Cardiac fibroblast (primary cell): ENCODE measurements at regions not wholly inside any gene's neighbourhood (a gene's known extent, or its start where the extent isn't known, plus 50 kb on each side); places are given as distances from the start of the nearest gene placed in this dataset.

ENCODE experiments used
- DNase-seq, 2 donors: peaks; one replicate each; pipeline versions ENCODE4 v3.0.0 to v3.0.0-alpha.2; 2010; ENCODE audit warnings: low read depth in 2 of 2
- H3K4me3 ChIP-seq, 2 donors: replicated peaks in 1 of 2; 1 replicate in 1 of 2; 2 replicates in 1 of 2; pipeline ENCODE4 v1.5.1; 2011; ENCODE audit warnings: low read depth in 2 of 2, low read length in 2 of 2, mild to moderate bottlenecking in 2 of 2, moderate library complexity in 1 of 2
- CTCF ChIP-seq: IDR thresholded peaks from one replicate; pipeline ENCODE4 v1.5.1; 2011; ENCODE audit warnings: low read depth, mild to moderate bottlenecking, low read length, inconsistent platforms

DNA sequence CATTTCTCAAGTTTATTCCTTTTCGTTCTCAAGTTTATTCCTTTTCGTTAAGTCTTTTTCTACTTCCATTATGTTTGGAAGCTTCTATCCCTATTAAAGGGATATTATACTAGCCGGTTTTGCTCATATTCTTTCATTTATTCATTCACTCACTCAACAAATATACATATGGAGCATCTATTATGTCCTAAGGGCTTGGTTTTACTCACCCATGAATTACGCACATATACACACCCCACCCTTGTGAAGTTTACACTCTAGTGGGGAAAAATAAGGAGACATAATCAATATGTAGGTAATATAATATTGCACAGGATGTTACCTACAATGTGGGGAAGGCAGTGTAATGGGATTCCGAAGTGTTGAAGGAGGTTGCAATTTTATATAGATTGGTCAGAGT, 90.5 kb downstream of the ACTL7B start:
- no peak for TF ChIP-seq CTCF
- no peak for DNase-seq
- H3K4me3 ChIP-seq: no peak overlapping the region

GRCh38 chr9:108762348-108763055, 93.3 kb downstream of the ACTL7B start:
- no peak overlapping the region for H3K4me3 ChIP-seq
- DNase-seq: no peak
- TF ChIP-seq CTCF: no peak

DNA sequence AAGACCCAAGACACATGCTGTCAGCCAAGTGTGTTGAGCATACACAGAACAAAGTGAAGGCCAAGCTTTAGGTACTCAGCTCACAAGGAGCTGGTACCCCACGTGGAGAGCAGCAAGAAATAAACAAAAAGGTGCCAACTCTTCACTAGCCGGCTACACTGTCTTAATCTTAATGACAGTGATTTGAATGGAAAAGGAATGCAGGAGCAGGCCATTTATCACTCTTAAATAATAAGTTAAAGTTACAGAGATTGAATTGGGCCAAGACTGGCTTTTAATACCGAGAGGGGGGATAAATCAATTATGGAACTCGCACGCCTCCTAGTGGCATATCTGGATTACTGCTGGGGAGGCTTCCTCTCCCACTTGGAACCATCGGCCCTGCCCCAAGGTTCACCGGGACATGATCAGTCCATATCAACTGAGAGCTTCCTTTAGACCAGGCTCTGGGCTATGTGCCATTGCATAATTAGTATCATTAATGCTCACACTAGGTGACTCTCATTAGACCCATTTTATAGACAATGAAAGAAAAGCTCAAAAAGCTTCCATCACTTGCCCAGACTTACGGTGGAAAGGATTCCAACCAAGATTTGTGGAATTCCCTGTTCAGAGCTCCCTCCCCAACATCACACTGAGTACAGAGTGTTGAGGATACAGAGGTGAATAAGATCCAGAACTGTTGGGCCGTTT, 94.0 kb downstream of the ACTL7B start:
- peak; percentile 78 for TF ChIP-seq CTCF
- peak; percentile 68 to 69 for DNase-seq
- no peak overlapping the region for H3K4me3 ChIP-seq

- no peak for TF ChIP-seq CTCF
- no peak overlapping the region for H3K4me3 ChIP-seq
- no peak for DNase-seq
These were observed 94.9 kb downstream of the ACTL7B start for GRCh38 chr9:108760841-108761240.

- no peak for DNase-seq
- no peak for TF ChIP-seq CTCF
- H3K4me3 ChIP-seq: no peak overlapping the region
These were observed 96.0 kb downstream of the ACTL7B start for GRCh38 chr9:108759835-108760234.

DNA sequence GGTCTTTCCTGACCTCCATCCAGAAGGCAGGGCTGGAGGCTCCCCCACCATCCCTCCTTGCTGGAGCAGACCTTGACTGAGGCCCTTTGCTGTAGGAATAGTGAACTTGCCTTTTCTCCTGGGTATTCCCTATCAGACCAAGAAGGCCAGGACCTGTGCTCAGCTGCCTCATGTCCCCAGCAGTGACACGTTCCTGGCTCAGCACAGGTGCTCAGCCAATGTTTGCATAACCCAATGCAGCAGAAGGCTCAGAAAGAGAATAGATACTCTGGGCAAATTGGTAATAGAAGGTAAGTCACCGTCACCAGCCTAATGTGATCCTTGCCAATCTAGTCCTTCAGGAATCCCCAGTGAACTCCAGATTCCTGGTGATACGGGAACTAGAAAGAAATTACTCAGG, 96.4 kb downstream of the ACTL7B start:
- no peak overlapping the region for H3K4me3 ChIP-seq
- DNase-seq: no peak
- TF ChIP-seq CTCF: no peak
